GM23248 (cell line): ENCODE measurements at regions not wholly inside any gene's neighbourhood (a gene's known extent, or its start where the extent isn't known, plus 50 kb on each side); places are given as distances from the start of the nearest gene placed in this dataset.
"Not testable (repeated sequence)": the region's sequence is repeated elsewhere in the genome, so short reads cannot be mapped to it uniquely, and the experiment has no call there.

Source experiments
- EZH2 ChIP-seq: fragments of 200-600 bp; sonication (generic); IDR thresholded peaks from 2 replicates; pipeline ENCODE4 v1.6.1; 2018; ENCODE audit warnings: antibody characterized with exemption, mild to moderate bottlenecking; ENCODE audit not compliant: insufficient read depth, poor library complexity, severe bottlenecking
- EZH2phosphoT487 ChIP-seq: fragments of 200-600 bp; sonication (generic); IDR thresholded peaks from 2 replicates; pipeline ENCODE4 v1.6.1; 2018; ENCODE audit warnings: antibody characterized with exemption, moderate library complexity, mild to moderate bottlenecking, low read depth; ENCODE audit not compliant: insufficient read depth

DNA sequence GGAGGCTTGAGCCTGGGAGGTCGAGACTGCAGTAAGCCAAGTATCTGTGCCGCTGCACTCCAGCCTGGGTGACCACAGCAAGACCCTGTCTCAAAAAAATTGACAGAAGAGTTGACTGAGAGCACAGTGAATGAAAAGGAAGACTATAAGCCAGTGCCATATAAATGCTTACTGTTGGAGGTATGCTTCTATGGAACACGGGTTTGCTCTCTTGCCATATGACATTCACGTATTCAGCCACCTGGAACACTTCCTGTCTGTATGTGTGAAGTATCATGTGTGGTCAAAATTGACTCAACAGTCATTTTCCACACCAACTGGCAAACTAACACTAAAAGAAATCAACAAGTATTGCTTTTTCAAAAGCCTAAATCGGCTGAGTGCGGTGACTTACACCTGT is 71.1 kb upstream of the SPN start:
- TF ChIP-seq EZH2phosphoT487, EZH2: not testable (repeated sequence)
